Mucosa of rectum (tissue), 2 donors: ENCODE measurements at regions not wholly inside any gene's neighbourhood (a gene's known extent, or its start where the extent isn't known, plus 50 kb on each side); places are given as distances from the start of the nearest gene placed in this dataset.

Experiments
- H3K27ac ChIP-seq, 2 donors: one replicate each; pipeline ENCODE4 v1.7.0; 2013; ENCODE audit warnings: inconsistent platforms in 2 of 2, low read depth in 2 of 2, low read length in 2 of 2
- H3K27me3 ChIP-seq, 2 donors: one replicate each; pipeline ENCODE4 v1.7.0; 2013; ENCODE audit warnings: low read length in 2 of 2; ENCODE audit not compliant: control insufficient read depth in 2 of 2, insufficient read depth in 2 of 2
- H3K36me3 ChIP-seq, 2 donors: one replicate each; pipeline ENCODE4 v1.7.0; 2013; ENCODE audit warnings: low read length in 2 of 2; ENCODE audit not compliant: control insufficient read depth in 2 of 2, insufficient read depth in 2 of 2
- H3K4me1 ChIP-seq, 2 donors: one replicate each; pipeline ENCODE4 v1.7.0; 2013; ENCODE audit warnings: low read length in 2 of 2, mild to moderate bottlenecking in 1 of 2; ENCODE audit not compliant: control insufficient read depth in 2 of 2, insufficient read depth in 2 of 2
- H3K4me3 ChIP-seq, 2 donors: one replicate each; pipeline ENCODE4 v1.7.0; 2013; ENCODE audit warnings: low read length in 2 of 2
- H3K9ac ChIP-seq, 2 donors: one replicate each; pipeline ENCODE4 v1.7.0; 2013; ENCODE audit warnings: low read length in 2 of 2, low read depth in 1 of 2, mild to moderate bottlenecking in 1 of 2
- H3K9me3 ChIP-seq, 2 donors: one replicate each; pipeline ENCODE4 v1.7.0; 2013; ENCODE audit warnings: low read length in 2 of 2; ENCODE audit not compliant: control insufficient read depth in 2 of 2
- donor health status: healthy.
- donor health status: Normal muscosa, but diverticular disease.

DNA sequence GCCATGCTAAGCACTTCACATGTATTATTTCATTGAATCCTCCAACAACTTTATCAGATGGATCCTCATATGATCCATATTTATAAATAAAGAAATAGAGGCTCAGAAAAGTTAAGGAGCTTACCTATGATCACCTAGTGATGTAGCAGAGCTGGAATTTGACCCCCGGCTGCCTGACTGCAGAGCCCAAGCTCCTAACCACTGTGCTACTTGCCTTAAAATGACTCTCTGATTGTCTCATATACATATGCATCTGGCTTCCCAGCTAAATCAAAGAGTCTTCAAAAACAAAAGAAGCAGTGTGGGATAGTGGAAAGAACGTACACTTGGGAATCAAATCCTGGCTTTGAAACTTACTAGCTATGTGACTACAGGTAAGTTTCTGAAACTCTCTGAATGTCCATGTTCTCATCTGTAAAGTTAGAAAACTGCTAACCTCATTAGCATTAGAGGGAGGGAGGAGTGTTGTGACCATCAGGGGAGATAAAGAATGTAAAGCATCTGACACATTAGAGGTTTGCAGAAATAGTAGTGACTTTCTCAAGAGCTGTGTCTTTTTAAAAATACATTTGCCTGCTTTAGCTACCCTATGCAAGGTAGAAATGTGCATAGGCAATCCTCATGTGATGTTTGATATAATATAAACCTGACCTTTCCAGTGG, 67.2 kb upstream of the BARHL2 start:
- Histone ChIP-seq H3K9ac (no peak overlapping the region), H3K9me3 (no peaks in the 10 kb centered on the region), H3K27ac (no peak overlapping the region), H3K27me3 (no peaks in the 10 kb centered on the region), H3K4me3 (no peak overlapping the region), H3K36me3 (no peaks in the 10 kb centered on the region), H3K4me1 (no peaks in the 10 kb centered on the region)

DNA sequence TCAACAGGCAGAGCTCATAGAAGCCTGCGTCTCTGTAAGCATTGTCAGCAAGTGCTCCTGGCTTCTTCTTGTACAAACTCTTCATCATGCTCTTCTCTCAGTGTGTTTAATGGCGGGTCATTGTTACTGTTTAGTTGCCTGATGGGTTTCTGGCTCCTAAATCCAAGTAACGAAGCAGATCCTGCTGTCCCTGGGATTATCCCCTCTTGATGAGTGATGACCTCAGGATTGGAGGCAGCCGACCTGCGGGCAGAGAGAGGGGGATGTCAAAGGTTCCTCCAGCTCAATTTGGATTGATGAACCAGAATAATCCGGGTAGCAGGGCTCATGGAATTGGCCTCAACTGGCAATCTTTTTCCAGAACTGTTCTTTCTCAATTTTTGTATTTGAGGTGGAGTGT, 66.1 kb upstream of the BARHL2 start:
- Histone ChIP-seq H3K4me3 (no peak overlapping the region), H3K27me3 (peaks cover 0 to under 1% of the 10 kb centered on the region in 2 donors), H3K9me3 (no peaks in the 10 kb centered on the region), H3K9ac (no peak overlapping the region), H3K4me1 (no peaks in the 10 kb centered on the region), H3K27ac (no peak overlapping the region), H3K36me3 (no peaks in the 10 kb centered on the region)

- Histone ChIP-seq H3K9me3 (no peaks in the 10 kb centered on the region), H3K27ac (no peak overlapping the region), H3K9ac (no peak overlapping the region), H3K27me3 (peaks cover 0 to 4% of the 10 kb centered on the region in 2 donors), H3K36me3 (no peaks in the 10 kb centered on the region), H3K4me1 (no peaks in the 10 kb centered on the region), H3K4me3 (no peak overlapping the region)
Observed at GRCh38 chr1:90782046-90782445, 64.9 kb upstream of the BARHL2 start.

DNA sequence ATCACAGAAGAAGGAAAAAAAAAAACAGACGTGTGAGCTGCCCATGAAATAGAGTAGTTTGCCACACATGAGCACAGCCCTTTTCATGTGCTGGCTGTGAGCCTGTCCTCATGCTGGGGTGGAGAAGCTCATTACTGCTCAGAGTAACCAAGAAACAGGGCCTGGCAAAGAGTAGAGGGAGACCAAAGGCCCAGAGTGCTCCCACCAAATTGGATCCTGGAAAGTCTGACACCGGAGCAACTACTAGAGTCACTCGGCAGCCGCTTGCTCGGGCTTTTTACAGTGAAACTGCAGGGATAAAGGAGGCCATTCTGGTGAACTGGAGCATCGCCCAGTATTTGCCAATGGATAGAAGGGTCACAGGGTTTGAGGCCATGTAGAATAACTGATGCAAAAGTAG, 64.4 kb upstream of the BARHL2 start:
- Histone ChIP-seq H3K4me3 (no peak overlapping the region), H3K9me3 (no peaks in the 10 kb centered on the region), H3K27ac (no peak overlapping the region), H3K4me1 (no peaks in the 10 kb centered on the region), H3K36me3 (no peaks in the 10 kb centered on the region), H3K27me3 (peaks cover 0 to 4% of the 10 kb centered on the region in 2 donors), H3K9ac (no peak overlapping the region)

DNA sequence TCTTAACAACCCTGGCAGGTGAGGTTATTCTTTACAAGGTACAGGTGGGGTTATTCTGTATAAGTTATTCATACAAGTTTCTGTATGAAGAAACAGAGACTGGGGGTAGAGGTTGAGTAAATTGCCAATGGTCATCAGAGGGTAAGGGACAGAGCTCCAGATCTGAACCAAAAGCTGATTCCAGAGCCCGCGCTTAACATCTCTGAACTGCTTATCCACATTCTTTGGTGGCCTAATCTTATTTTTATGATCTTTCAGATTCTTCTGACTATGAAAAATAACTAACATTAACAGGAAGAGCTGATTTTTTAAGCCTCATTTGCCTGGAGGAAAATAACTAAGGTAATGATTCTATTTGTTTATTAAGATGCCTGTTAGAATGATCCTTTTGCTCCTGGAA, 63.9 kb upstream of the BARHL2 start:
- peaks cover 0 to 4% of the 10 kb centered on the region in 2 donors for H3K27me3 ChIP-seq
- no peaks in the 10 kb centered on the region for H3K9me3 ChIP-seq
- H3K27ac ChIP-seq = no peak overlapping the region
- H3K4me3 ChIP-seq = no peak overlapping the region
- H3K9ac ChIP-seq = no peak overlapping the region
- H3K4me1 ChIP-seq = no peaks in the 10 kb centered on the region
- H3K36me3 ChIP-seq = no peaks in the 10 kb centered on the region

GRCh38 chr1:90779573-90779972, 62.5 kb upstream of the BARHL2 start:
- no peak overlapping the region for H3K9ac ChIP-seq
- no peaks in the 10 kb centered on the region for H3K36me3 ChIP-seq
- no peaks in the 10 kb centered on the region for H3K4me1 ChIP-seq
- no peak overlapping the region for H3K4me3 ChIP-seq
- H3K9me3 ChIP-seq = no peaks in the 10 kb centered on the region
- H3K27me3 ChIP-seq = peaks cover 0 to 4% of the 10 kb centered on the region in 2 donors
- H3K27ac ChIP-seq = no peak overlapping the region

DNA sequence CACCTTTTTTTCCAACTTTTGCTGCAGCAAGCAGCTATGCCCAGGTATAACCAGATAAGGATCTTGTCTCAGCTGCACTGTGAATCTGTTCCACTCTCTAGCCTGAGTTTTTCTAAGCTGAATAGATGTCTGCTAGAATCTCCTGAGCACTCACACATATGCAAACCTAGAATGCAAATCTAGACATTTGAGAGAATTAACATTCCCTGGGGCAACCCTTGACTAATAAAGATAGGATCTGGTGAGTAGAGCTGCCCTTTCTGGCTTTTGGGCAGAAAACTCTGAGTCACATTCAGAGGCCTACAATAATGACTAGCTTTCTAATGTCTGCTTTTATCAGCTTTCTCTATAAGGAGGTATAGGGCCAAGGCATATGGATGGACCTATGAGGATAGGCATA, 61.4 kb upstream of the BARHL2 start:
- peaks cover 0 to 4% of the 10 kb centered on the region in 2 donors for H3K27me3 ChIP-seq
- H3K27ac ChIP-seq = no peak overlapping the region
- no peak overlapping the region for H3K4me3 ChIP-seq
- H3K36me3 ChIP-seq = no peaks in the 10 kb centered on the region
- no peaks in the 10 kb centered on the region for H3K9me3 ChIP-seq
- H3K4me1 ChIP-seq = no peaks in the 10 kb centered on the region
- no peak overlapping the region for H3K9ac ChIP-seq

- H3K36me3 ChIP-seq = no peaks in the 10 kb centered on the region
- no peak overlapping the region for H3K9ac ChIP-seq
- H3K9me3 ChIP-seq = no peaks in the 10 kb centered on the region
- H3K27ac ChIP-seq = no peak overlapping the region
- no peaks in the 10 kb centered on the region for H3K4me1 ChIP-seq
- peaks cover 0 to 7% of the 10 kb centered on the region in 2 donors for H3K27me3 ChIP-seq
- H3K4me3 ChIP-seq = no peak overlapping the region
Observed at GRCh38 chr1:90773812-90774211, 56.7 kb upstream of the BARHL2 start.

GRCh38 chr1:90768826-90769225, 51.7 kb upstream of the BARHL2 start:
- Histone ChIP-seq H3K4me1 (no peaks in the 10 kb centered on the region), H3K9me3 (no peaks in the 10 kb centered on the region), H3K27ac (no peak overlapping the region), H3K4me3 (no peak overlapping the region), H3K9ac (no peak overlapping the region), H3K27me3 (peaks cover 0 to 3% of the 10 kb centered on the region in 2 donors), H3K36me3 (no peaks in the 10 kb centered on the region)

- Histone ChIP-seq H3K27ac (no peak overlapping the region), H3K9me3 (no peaks in the 10 kb centered on the region), H3K27me3 (peaks cover 0 to 3% of the 10 kb centered on the region in 2 donors), H3K36me3 (no peaks in the 10 kb centered on the region), H3K9ac (no peak overlapping the region), H3K4me1 (no peaks in the 10 kb centered on the region), H3K4me3 (no peak overlapping the region)
Observed at GRCh38 chr1:90768098-90768497, 51.0 kb upstream of the BARHL2 start.
